ENCODE measurements at regions not wholly inside any gene's neighbourhood (a gene's known extent, or its start where the extent isn't known, plus 50 kb on each side); places are given as distances from the start of the nearest gene placed in this dataset.
A peak's percentile ranks its signal among the peaks of the same experiment; 100 is the strongest.

GRCh38 chr11:80435345-80435744 is 994.5 kb upstream of the TENM4 start:
- intact Hi-C loops (cut with DNase I): no loop called here
- H3K4me3 ChIP-seq (ENCODE audit: low read length in 3 of 3): no peak overlapping the region
- H3K36me3 ChIP-seq (ENCODE audit: control insufficient read depth in 2 of 3, insufficient read depth in 3 of 3, low read length in 3 of 3): no peaks in the 10 kb centered on the region
- no peak overlapping the region for H3K27ac ChIP-seq (ENCODE audit: low read depth in 2 of 2, low read length in 2 of 2)
- DNase-seq: no peak
- no peaks in the 10 kb centered on the region for H3K9me3 ChIP-seq (ENCODE audit: control insufficient read depth in 2 of 3, insufficient read depth in 1 of 3, low read length in 3 of 3)
- H3K9ac ChIP-seq (ENCODE audit: low read length in 3 of 3): no peak overlapping the region
- TF ChIP-seq CTCF (IDR thresholded peaks at IDR 0.05; ENCODE audit: borderline replicate concordance, extremely low read depth, insufficient read depth): no peak
- no peaks in the 10 kb centered on the region for H3K4me1 ChIP-seq (ENCODE audit: control insufficient read depth in 2 of 3, insufficient read depth in 2 of 3, low read depth in 1 of 3, low read length in 3 of 3)
- peak; percentile 3 for FAIRE-seq
- H3K27me3 ChIP-seq (ENCODE audit: control insufficient read depth, insufficient read depth, low read length): no peaks in the 10 kb centered on the region

DNA sequence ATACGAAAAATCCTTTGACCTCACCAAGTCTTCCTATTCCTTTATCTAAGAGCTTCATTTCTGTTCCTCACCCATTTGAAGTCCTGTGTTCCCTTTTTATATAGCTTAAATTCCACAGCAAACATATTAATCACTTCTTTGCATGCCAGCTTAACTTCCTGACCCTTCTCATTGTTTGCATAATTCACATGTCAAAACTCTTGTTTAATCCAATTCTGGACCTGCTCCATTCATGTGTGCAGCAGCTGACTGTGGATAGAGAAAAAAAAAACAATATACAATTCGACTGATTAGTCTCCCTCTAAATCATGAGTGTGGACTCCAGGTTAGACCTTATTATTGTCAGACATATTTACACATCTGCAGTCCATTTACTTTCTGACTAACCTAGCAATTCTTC is 991.2 kb upstream of the TENM4 start:
- intact Hi-C loops (cut with DNase I): no loop called here
- H3K27ac ChIP-seq (ENCODE audit: low read depth in 2 of 2, low read length in 2 of 2): no peak overlapping the region
- no peaks in the 10 kb centered on the region for H3K4me1 ChIP-seq (ENCODE audit: control insufficient read depth in 2 of 3, insufficient read depth in 2 of 3, low read depth in 1 of 3, low read length in 3 of 3)
- H3K9ac ChIP-seq (ENCODE audit: low read length in 3 of 3): no peak overlapping the region
- no peaks in the 10 kb centered on the region for H3K9me3 ChIP-seq (ENCODE audit: control insufficient read depth in 2 of 3, insufficient read depth in 1 of 3, low read length in 3 of 3)
- no peak overlapping the region for H3K4me3 ChIP-seq (ENCODE audit: low read length in 3 of 3)
- no peak for DNase-seq
- no peaks in the 10 kb centered on the region for H3K36me3 ChIP-seq (ENCODE audit: control insufficient read depth in 2 of 3, insufficient read depth in 3 of 3, low read length in 3 of 3)
- no peaks in the 10 kb centered on the region for H3K27me3 ChIP-seq (ENCODE audit: control insufficient read depth, insufficient read depth, low read length)
- no peak for FAIRE-seq
- TF ChIP-seq CTCF (IDR thresholded peaks at IDR 0.05; ENCODE audit: borderline replicate concordance, extremely low read depth, insufficient read depth): no peak

DNA sequence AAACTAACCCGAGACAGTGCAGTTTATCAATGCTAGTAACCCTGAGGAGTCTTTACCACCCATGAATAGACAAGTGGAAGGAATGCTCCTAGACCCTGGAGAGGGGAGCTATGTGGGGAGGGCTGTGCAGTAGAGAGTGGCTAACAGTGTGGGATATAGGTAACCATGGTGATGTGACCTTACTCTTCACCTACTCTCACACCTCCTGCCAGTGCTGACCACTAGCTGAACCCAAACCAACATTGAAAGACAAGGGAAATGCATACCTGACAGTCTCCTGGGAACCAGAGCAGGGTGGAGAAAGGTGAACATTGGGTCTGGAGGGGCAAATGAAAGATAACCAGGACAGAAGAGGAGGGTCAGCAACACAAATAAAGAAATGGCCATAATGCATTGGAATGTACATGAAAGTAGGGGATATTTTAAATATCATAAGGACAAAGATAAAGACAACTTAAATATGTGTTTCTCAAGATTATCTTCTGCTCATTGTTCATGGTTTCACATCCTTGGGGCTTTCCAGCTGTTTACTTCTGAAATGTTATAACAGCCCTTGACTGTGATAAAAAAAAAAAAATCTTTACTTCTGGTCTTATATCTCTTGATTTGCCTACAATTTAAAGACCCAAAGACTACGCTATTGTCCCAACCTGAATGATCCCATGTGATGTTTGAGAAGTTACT is 983.3 kb upstream of the TENM4 start:
- Histone ChIP-seq H3K9me3 (ENCODE audit: control insufficient read depth in 2 of 3, insufficient read depth in 1 of 3, low read length in 3 of 3) (no peaks in the 10 kb centered on the region), H3K9ac (ENCODE audit: low read length in 3 of 3) (no peak overlapping the region), H3K27me3 (ENCODE audit: control insufficient read depth, insufficient read depth, low read length) (no peaks in the 10 kb centered on the region), H3K4me1 (ENCODE audit: control insufficient read depth in 2 of 3, insufficient read depth in 2 of 3, low read depth in 1 of 3, low read length in 3 of 3) (no peaks in the 10 kb centered on the region), H3K27ac (ENCODE audit: low read depth in 2 of 2, low read length in 2 of 2) (no peak overlapping the region), H3K4me3 (ENCODE audit: low read length in 3 of 3) (no peak overlapping the region), H3K36me3 (ENCODE audit: control insufficient read depth in 2 of 3, insufficient read depth in 3 of 3, low read length in 3 of 3) (no peaks in the 10 kb centered on the region)
- TF ChIP-seq CTCF (IDR thresholded peaks at IDR 0.05; ENCODE audit: borderline replicate concordance, extremely low read depth, insufficient read depth): no peak
- intact Hi-C loops (cut with DNase I): no loop called here
- DNase-seq: peak in 2 of 5 donors; percentile 3 to 5
- FAIRE-seq: no peak

- intact Hi-C loops (cut with DNase I): no loop called here
- DNase-seq: no peak
- Histone ChIP-seq H3K27me3 (ENCODE audit: control insufficient read depth, insufficient read depth, low read length) (no peaks in the 10 kb centered on the region), H3K4me1 (ENCODE audit: control insufficient read depth in 2 of 3, insufficient read depth in 2 of 3, low read depth in 1 of 3, low read length in 3 of 3) (no peaks in the 10 kb centered on the region), H3K9ac (ENCODE audit: low read length in 3 of 3) (no peak overlapping the region), H3K36me3 (ENCODE audit: control insufficient read depth in 2 of 3, insufficient read depth in 3 of 3, low read length in 3 of 3) (no peaks in the 10 kb centered on the region), H3K27ac (ENCODE audit: low read depth in 2 of 2, low read length in 2 of 2) (no peak overlapping the region), H3K4me3 (ENCODE audit: low read length in 3 of 3) (no peak overlapping the region), H3K9me3 (ENCODE audit: control insufficient read depth in 2 of 3, insufficient read depth in 1 of 3, low read length in 3 of 3) (no peaks in the 10 kb centered on the region)
- no peak for FAIRE-seq
- no peak for TF ChIP-seq CTCF (IDR thresholded peaks at IDR 0.05; ENCODE audit: borderline replicate concordance, extremely low read depth, insufficient read depth)
These were observed 979.5 kb upstream of the TENM4 start for GRCh38 chr11:80420374-80420773.
